Right lobe of liver (tissue), 4 donors: ENCODE measurements at regions not wholly inside any gene's neighbourhood (a gene's known extent, or its start where the extent isn't known, plus 50 kb on each side); places are given as distances from the start of the nearest gene placed in this dataset.

ENCODE experiments used
- POLR2A ChIP-seq: fragments of 450-650 bp; IDR thresholded peaks from one replicate; pipeline ENCODE4 v1.6.1; 2017; ENCODE audit warnings: antibody characterized with exemption, mild to moderate bottlenecking
- TF ChIP-seq, protein P1 (sequence below), 4 donors: fragments of 200-600 bp in 3 of 4; fragments of 450-650 bp in 1 of 4; IDR thresholded peaks; one replicate each; pipeline versions ENCODE4 v1.5.1 to v1.8.0; 2016 to 2022; ENCODE audit warnings: antibody characterized with exemption in 4 of 4, mild to moderate bottlenecking in 2 of 4
- donor health status: DM: no; HTN: no; CAD: no.
- donor health status: DM: no; HTN: no; CAD: no.
- donor health status: DM: no; HTN: yes; CAD: no.

DNA sequence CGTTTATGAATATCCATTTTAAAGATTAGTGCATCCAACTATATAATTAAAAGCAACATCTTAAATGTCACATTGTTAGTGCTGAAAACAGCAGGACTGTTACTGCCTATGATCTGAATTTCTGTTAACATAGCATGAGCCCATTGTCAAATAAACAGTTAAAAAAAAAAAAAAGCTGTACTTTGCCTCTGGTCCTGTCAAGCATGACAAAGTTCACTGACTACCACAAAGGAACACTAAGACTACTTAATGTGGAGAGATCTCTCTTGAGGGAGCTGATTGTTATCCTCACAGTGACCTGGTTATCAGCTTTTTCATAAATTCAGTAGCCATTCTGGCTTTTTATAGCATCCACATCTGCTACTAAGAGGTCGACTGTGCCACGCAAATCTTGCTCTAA lies 228.1 kb downstream of the TMEM200A start:
- TF ChIP-seq POLR2A = no peak
- TF ChIP-seq, protein P1, sequence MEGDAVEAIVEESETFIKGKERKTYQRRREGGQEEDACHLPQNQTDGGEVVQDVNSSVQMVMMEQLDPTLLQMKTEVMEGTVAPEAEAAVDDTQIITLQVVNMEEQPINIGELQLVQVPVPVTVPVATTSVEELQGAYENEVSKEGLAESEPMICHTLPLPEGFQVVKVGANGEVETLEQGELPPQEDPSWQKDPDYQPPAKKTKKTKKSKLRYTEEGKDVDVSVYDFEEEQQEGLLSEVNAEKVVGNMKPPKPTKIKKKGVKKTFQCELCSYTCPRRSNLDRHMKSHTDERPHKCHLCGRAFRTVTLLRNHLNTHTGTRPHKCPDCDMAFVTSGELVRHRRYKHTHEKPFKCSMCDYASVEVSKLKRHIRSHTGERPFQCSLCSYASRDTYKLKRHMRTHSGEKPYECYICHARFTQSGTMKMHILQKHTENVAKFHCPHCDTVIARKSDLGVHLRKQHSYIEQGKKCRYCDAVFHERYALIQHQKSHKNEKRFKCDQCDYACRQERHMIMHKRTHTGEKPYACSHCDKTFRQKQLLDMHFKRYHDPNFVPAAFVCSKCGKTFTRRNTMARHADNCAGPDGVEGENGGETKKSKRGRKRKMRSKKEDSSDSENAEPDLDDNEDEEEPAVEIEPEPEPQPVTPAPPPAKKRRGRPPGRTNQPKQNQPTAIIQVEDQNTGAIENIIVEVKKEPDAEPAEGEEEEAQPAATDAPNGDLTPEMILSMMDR (IDR thresholded peaks at IDR 0.05) = no peak
